ENCODE measurements at regions not wholly inside any gene's neighbourhood (a gene's known extent, or its start where the extent isn't known, plus 50 kb on each side); places are given as distances from the start of the nearest gene placed in this dataset.

DNA sequence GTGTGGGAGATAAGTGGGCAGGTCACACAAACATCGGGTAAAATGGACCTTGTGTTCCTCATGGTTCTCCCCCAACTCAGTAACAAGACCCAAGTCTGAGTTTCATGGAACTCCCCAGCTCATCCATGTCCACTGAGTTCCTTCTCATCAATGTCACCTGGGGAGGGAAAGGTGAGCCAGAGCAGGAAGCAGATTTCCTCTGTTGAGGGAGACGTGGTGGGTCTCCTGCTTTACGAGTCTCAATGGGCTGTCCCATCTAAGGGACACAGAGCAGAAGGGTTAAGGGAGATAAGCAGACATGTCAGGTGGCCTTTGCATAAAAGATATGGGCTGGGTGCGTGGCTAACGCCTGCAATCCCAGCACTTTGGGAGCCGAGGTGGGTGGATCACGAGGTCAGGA, 56.5 kb upstream of the SORCS3 start:
- TF ChIP-seq, protein P1, sequence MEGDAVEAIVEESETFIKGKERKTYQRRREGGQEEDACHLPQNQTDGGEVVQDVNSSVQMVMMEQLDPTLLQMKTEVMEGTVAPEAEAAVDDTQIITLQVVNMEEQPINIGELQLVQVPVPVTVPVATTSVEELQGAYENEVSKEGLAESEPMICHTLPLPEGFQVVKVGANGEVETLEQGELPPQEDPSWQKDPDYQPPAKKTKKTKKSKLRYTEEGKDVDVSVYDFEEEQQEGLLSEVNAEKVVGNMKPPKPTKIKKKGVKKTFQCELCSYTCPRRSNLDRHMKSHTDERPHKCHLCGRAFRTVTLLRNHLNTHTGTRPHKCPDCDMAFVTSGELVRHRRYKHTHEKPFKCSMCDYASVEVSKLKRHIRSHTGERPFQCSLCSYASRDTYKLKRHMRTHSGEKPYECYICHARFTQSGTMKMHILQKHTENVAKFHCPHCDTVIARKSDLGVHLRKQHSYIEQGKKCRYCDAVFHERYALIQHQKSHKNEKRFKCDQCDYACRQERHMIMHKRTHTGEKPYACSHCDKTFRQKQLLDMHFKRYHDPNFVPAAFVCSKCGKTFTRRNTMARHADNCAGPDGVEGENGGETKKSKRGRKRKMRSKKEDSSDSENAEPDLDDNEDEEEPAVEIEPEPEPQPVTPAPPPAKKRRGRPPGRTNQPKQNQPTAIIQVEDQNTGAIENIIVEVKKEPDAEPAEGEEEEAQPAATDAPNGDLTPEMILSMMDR (IDR thresholded peaks at IDR 0.05), result no peak
- TF ChIP-seq POLR2AphosphoS5 (IDR thresholded peaks at IDR 0.05), result no peak
- TF ChIP-seq POLR2A (IDR thresholded peaks at IDR 0.05; ENCODE audit: low read depth), result no peak
